Neural progenitor cell (in vitro differentiated cells): ENCODE measurements at regions not wholly inside any gene's neighbourhood (a gene's known extent, or its start where the extent isn't known, plus 50 kb on each side); places are given as distances from the start of the nearest gene placed in this dataset.

Source experiments
- EZH2 ChIP-seq: fragments of 200-600 bp; sonication (generic); IDR thresholded peaks from 2 replicates; pipeline ENCODE4 v1.6.1; 2017; ENCODE audit warnings: antibody characterized with exemption, mild to moderate bottlenecking, moderate library complexity
- TF ChIP-seq, protein P1 (sequence below): fragments of 200-600 bp; sonication (generic); IDR thresholded peaks from 2 replicates; pipeline ENCODE4 v1.5.1; 2017; ENCODE audit warnings: antibody characterized with exemption, mild to moderate bottlenecking

DNA sequence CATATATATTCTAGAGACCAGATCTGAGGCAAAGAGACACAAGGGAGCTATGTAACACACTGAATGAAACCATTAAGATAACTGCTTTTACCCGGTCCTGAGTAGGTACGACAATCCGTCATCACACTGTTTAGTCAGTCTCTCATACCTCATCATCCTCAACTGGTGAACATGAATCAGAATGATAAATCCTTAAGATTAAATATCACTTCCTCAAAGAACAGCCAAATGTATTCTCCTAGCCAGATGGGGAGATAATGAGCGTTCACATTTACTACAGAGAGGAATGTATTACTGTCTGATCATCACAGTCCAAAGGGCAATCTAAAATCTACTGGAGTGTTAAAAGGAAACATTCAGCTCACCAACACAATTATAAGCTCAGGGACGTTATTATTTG lies 319.4 kb upstream of the STAC start:
- no peak for TF ChIP-seq EZH2
- TF ChIP-seq, protein P1, sequence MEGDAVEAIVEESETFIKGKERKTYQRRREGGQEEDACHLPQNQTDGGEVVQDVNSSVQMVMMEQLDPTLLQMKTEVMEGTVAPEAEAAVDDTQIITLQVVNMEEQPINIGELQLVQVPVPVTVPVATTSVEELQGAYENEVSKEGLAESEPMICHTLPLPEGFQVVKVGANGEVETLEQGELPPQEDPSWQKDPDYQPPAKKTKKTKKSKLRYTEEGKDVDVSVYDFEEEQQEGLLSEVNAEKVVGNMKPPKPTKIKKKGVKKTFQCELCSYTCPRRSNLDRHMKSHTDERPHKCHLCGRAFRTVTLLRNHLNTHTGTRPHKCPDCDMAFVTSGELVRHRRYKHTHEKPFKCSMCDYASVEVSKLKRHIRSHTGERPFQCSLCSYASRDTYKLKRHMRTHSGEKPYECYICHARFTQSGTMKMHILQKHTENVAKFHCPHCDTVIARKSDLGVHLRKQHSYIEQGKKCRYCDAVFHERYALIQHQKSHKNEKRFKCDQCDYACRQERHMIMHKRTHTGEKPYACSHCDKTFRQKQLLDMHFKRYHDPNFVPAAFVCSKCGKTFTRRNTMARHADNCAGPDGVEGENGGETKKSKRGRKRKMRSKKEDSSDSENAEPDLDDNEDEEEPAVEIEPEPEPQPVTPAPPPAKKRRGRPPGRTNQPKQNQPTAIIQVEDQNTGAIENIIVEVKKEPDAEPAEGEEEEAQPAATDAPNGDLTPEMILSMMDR = no peak
